ENCODE measurements at regions not wholly inside any gene's neighbourhood (a gene's known extent, or its start where the extent isn't known, plus 50 kb on each side); places are given as distances from the start of the nearest gene placed in this dataset.

GRCh38 chr22:48869788-48870187 is 957.9 kb downstream of the BRD1 start:
- TF ChIP-seq CTCF (IDR thresholded peaks at IDR 0.05) (no peak), POLR2A (IDR thresholded peaks at IDR 0.05) (no peak)

Measured in adrenal gland (tissue), 5 donors.